Activated CD4-positive, alpha-beta T cell treated with anti-CD3 and anti-CD28 coated beads, Interleukin-2, amount 10 ng/mL, durations not matched to agents 7 days and 5 days (primary cell): ENCODE measurements at regions not wholly inside any gene's neighbourhood (a gene's known extent, or its start where the extent isn't known, plus 50 kb on each side); places are given as distances from the start of the nearest gene placed in this dataset.
"Not testable (repeated sequence)": the region's sequence is repeated elsewhere in the genome, so short reads cannot be mapped to it uniquely, and the experiment has no call there.

Source experiments
- CTCF ChIA-PET: fragments of 350-600 bp; sonication (Branson Sonifier 250); formaldehyde crosslinking; loops from one replicate; lab custom pipeline; 2021; ENCODE audit warnings: antibody characterized with exemption; lab: Charles Lee
- POLR2A ChIA-PET: fragments of 350-600 bp; sonication (Branson Sonifier 250); formaldehyde crosslinking; loops from one replicate; lab custom pipeline; 2021; ENCODE audit warnings: antibody characterized with exemption; lab: Charles Lee
- DNase-seq: peaks from one replicate; pipeline ENCODE4 v3.0.0-alpha.2; 2020
- H3K27ac Mint-ChIP-seq: one replicate; pipeline ENCODE4 v1.8.0; 2021; ENCODE audit warnings: mild to moderate bottlenecking, moderate library complexity, mixed read lengths
- H3K27me3 Mint-ChIP-seq: one replicate; pipeline ENCODE4 v1.8.0; 2021; ENCODE audit warnings: mixed read lengths
- H3K36me3 Mint-ChIP-seq: one replicate; pipeline ENCODE4 v1.8.0; 2021; ENCODE audit warnings: low read depth, mixed read lengths
- H3K4me1 Mint-ChIP-seq: one replicate; pipeline ENCODE4 v1.8.0; 2021; ENCODE audit warnings: mixed read lengths
- H3K4me3 Mint-ChIP-seq: one replicate; pipeline ENCODE4 v1.8.0; 2021; ENCODE audit warnings: mild to moderate bottlenecking, moderate library complexity, mixed read lengths
- H3K9me3 Mint-ChIP-seq: one replicate; pipeline ENCODE4 v1.8.0; 2021; ENCODE audit warnings: mixed read lengths

DNA sequence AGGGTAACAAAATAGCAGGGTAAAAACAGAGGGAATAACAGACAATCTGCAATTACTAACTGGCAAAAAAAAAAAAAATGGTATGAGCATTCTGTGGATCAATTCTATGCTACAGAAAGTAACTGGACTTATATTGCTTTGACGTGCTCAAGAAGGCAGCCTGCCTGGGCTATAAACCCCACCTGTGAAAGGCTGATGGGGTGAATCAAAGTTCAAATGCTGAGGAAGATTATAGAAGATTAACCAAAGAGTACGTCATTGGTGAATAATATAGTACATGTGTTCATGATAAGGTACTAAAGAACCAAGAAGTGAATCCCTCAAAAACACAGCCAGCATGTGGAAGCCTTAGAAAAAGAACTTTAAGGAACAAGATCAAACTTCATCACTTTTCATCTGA lies 441.9 kb upstream of the PTCHD4 start:
- CTCF ChIA-PET = interaction anchor here (0.7 kb wide), 1 partner anchor 575 kb away, joined by 3 read pairs; no protein-coding TSS in a partner anchor
- H3K4me3 Mint-ChIP-seq = no peak overlapping the region
- no peak for DNase-seq

DNA sequence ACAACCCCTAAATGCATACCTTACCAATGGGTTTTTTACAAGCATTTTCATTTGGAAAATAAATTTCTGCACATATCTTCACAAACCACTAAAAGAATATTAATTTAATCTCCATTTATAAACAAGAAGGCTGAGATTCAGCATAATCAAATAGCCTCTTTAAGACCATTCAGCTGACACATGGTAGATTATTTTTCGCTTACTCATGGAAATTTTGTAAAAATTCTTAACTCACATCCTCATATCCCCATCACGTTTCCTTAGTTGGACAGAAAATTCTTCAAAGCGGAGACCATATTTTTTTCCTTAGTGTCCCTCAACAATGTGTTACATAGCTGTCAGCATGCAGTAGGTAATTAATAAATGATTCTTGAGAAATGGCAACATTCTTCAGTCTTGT lies 439.6 kb upstream of the PTCHD4 start:
- Mint-ChIP-seq H3K27me3 (no peaks in the 10 kb centered on the region), H3K36me3 (no peaks in the 10 kb centered on the region), H3K4me3 (no peak overlapping the region), H3K27ac (no peak overlapping the region), H3K4me1 (no peaks in the 10 kb centered on the region), H3K9me3 (no peaks in the 10 kb centered on the region)
- POLR2A ChIA-PET = no interaction called here
- no peak for DNase-seq
- CTCF ChIA-PET = no interaction called here

More for the DNA sequence above, 441.9 kb upstream of the PTCHD4 start:
- H3K27ac Mint-ChIP-seq = no peak overlapping the region
- H3K4me1 Mint-ChIP-seq = no peaks in the 10 kb centered on the region
- H3K9me3 Mint-ChIP-seq = no peaks in the 10 kb centered on the region
- POLR2A ChIA-PET = no interaction called here
- no peaks in the 10 kb centered on the region for H3K27me3 Mint-ChIP-seq
- no peaks in the 10 kb centered on the region for H3K36me3 Mint-ChIP-seq

DNA sequence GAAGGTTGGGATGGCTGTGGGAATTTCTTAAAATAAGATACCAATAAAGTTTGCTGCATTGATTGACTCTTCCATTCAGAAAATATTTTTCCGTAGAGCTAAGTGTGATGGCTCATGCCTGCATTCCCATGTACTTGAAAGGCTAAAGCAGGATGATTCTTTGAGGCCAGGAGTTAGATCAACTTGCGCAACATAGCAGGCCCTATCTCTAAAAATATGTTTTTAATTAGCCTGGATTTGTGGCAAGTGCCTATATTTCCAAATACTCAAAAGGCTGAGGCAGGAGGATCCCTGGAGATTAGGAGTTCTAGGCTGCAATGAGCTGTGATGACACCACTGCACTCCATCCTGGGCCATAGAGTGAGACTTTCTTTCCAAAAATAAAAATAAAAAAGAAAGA lies 431.2 kb upstream of the PTCHD4 start:
- peaks cover 2% of the 10 kb centered on the region for H3K9me3 Mint-ChIP-seq
- no peaks in the 10 kb centered on the region for H3K36me3 Mint-ChIP-seq
- H3K4me3 Mint-ChIP-seq = no peak overlapping the region
- ChIA-PET CTCF (no interaction called here), POLR2A (no interaction called here)
- no peaks in the 10 kb centered on the region for H3K27me3 Mint-ChIP-seq
- no peak overlapping the region for H3K27ac Mint-ChIP-seq
- DNase-seq = no peak
- no peaks in the 10 kb centered on the region for H3K4me1 Mint-ChIP-seq

DNA sequence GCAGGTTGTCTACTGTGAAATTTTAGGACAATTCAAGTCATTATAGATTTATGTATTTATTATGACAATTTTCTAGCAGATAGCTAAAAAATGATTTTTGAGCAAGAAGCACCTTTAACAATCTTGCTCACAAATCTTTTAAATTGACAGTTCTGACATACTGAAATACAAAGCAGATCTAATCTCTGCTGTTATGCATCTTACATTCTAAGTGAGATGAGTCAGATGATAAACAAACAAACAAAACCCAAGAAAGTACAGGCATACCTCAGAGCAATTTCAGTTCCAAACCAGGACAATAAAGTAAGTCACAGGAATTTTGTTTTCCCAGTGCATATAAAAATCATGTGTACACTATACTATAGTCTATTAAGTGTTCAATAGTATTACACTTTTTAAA lies 430.7 kb upstream of the PTCHD4 start:
- Mint-ChIP-seq H3K27ac (no peak overlapping the region), H3K36me3 (no peaks in the 10 kb centered on the region), H3K27me3 (no peaks in the 10 kb centered on the region), H3K4me1 (no peaks in the 10 kb centered on the region), H3K4me3 (no peak overlapping the region), H3K9me3 (peaks cover 2% of the 10 kb centered on the region)
- ChIA-PET POLR2A (no interaction called here), CTCF (no interaction called here)
- no peak for DNase-seq

DNA sequence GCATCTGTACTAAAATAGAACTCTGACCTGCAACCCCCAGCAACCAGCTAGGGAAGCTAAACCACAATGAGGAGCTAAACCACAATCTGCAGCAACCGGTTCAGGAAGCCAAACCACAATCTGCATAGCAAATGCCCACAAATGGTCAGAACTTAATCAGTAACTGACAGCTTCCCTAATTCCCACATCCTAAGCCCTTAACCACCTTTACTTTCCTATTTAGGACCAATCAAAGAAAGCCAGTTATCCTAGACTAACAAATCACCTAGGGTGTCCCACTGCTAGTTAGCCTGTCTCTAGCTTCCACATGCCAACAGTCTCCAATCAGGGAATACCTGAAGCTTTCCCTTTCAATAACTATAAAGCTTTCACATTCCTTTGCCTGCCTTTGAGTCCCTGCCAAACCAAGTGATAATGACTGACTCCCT lies 424.6 kb upstream of the PTCHD4 start:
- no peaks in the 10 kb centered on the region for H3K9me3 Mint-ChIP-seq
- DNase-seq = no peak
- no peak overlapping the region for H3K4me3 Mint-ChIP-seq
- no peaks in the 10 kb centered on the region for H3K36me3 Mint-ChIP-seq
- H3K27ac Mint-ChIP-seq = no peak overlapping the region
- H3K4me1 Mint-ChIP-seq = no peaks in the 10 kb centered on the region
- ChIA-PET CTCF (no interaction called here), POLR2A (no interaction called here)
- no peaks in the 10 kb centered on the region for H3K27me3 Mint-ChIP-seq

DNA sequence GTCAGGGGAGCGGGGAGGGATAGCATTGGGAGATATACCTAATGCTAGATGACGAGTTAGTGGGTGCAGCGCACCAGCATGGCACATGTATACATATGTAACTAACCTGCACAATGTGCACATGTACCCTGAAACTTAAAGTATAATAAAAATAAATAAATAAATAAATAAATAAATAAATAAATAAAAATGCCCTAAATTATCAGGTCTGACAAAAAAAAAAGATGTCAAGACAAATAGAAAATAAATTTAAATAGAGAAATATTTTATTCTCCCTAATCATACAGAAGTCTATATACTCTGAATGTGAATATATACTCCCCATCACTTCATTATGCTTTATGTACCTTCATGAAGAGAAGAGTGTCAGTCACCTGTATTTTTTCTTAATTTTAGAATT lies 420.0 kb upstream of the PTCHD4 start:
- H3K27ac Mint-ChIP-seq, POLR2A ChIA-PET, H3K4me3 Mint-ChIP-seq, H3K9me3 Mint-ChIP-seq, H3K36me3 Mint-ChIP-seq, H3K4me1 Mint-ChIP-seq, H3K27me3 Mint-ChIP-seq, DNase-seq: not testable (repeated sequence)
- CTCF ChIA-PET = interaction anchor here (0.6 kb wide), 1 partner anchor 91 kb away, joined by 3 read pairs; no protein-coding TSS in a partner anchor

DNA sequence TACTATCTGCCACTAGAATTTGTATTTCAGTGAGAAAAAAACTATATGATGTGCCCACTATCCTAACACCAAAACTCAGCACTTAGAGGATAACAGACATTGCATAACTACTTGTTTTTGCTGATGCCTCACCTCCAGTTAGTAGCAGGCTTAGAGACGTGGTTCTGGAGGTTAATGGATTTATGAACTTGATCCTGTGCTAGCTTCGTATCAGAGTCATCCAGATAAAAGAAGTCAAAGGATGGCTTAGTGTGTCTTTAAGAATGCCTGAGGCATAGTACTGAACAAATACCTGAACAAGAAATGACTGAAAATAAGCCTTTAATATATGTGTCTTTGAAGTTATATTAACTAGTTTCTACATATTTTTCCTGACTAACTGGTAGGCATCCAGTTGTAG lies 414.9 kb upstream of the PTCHD4 start:
- CTCF ChIA-PET = no interaction called here
- H3K4me3 Mint-ChIP-seq = no peak overlapping the region
- no peaks in the 10 kb centered on the region for H3K36me3 Mint-ChIP-seq
- H3K27me3 Mint-ChIP-seq = no peaks in the 10 kb centered on the region
- POLR2A ChIA-PET = no interaction called here
- H3K4me1 Mint-ChIP-seq = no peaks in the 10 kb centered on the region
- no peak overlapping the region for H3K27ac Mint-ChIP-seq
- no peaks in the 10 kb centered on the region for H3K9me3 Mint-ChIP-seq
- DNase-seq = no peak

DNA sequence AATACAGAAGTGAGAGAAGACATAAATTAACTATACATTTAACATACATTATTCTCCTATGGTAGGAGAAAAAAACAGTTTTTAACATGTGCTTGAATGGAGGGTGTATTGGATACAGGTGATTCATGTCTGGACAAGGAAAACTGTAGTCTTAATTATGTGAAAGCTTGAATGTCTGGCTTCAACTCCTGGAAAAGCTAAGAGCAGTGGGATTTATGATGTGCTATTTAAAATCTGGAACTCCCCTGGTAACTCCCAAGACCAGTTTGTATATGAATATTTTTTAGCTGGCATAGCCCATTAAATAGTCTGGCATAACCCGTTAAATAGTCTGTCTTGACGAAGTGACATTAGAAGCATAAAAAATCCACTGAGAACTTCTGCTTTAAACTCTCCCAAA lies 410.0 kb upstream of the PTCHD4 start:
- POLR2A ChIA-PET = no interaction called here

DNA sequence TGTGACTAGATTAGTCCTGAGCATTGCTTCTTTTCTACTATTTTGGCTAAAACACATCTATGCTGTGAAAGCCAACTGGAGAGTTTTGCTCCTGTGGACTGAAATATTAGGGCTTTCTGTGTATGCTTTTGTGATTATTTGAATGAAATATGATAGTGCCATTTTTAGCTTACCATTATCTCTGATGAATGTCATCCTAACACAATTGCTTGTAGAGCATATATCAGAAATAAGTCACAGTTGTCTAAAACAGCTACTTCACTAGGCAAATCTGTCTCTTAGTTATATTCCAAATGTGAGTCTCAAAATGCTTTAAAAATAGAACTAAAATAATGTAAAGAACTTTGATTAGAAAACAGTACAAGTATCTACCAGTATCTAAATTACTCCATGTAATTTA lies 401.4 kb upstream of the PTCHD4 start:
- ChIA-PET POLR2A (no interaction called here), CTCF (no interaction called here)
- Mint-ChIP-seq H3K27me3 (no peaks in the 10 kb centered on the region), H3K9me3 (no peaks in the 10 kb centered on the region), H3K4me1 (no peaks in the 10 kb centered on the region), H3K4me3 (no peak overlapping the region), H3K27ac (no peak overlapping the region), H3K36me3 (no peaks in the 10 kb centered on the region)
- DNase-seq = no peak

More for the DNA sequence above, 410.0 kb upstream of the PTCHD4 start:
- H3K27ac Mint-ChIP-seq = no peak overlapping the region
- DNase-seq = no peak
- no peaks in the 10 kb centered on the region for H3K27me3 Mint-ChIP-seq
- CTCF ChIA-PET = no interaction called here
- no peaks in the 10 kb centered on the region for H3K4me1 Mint-ChIP-seq
- no peaks in the 10 kb centered on the region for H3K36me3 Mint-ChIP-seq
- H3K9me3 Mint-ChIP-seq = peaks cover 2% of the 10 kb centered on the region
- no peak overlapping the region for H3K4me3 Mint-ChIP-seq

DNA sequence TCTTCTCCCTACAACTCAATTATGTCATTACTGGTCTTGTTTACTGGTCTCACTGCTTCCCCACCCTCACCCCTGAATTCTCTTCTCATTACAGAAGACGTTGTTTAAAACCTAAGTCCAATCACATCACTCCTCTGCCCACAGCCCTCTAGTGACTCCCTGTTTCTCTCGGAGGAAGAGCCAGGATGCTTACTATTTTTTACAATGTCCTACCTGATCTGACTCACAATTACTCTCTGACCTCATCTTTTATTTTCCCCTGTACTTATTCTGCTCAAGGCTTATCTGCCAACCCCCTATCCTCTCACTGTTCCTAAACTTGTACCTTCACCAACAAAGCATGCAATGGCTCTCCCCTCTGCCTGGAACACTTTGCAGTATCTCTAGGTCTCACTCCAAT lies 400.4 kb upstream of the PTCHD4 start:
- no peaks in the 10 kb centered on the region for H3K9me3 Mint-ChIP-seq
- POLR2A ChIA-PET = no interaction called here
- CTCF ChIA-PET = no interaction called here

DNA sequence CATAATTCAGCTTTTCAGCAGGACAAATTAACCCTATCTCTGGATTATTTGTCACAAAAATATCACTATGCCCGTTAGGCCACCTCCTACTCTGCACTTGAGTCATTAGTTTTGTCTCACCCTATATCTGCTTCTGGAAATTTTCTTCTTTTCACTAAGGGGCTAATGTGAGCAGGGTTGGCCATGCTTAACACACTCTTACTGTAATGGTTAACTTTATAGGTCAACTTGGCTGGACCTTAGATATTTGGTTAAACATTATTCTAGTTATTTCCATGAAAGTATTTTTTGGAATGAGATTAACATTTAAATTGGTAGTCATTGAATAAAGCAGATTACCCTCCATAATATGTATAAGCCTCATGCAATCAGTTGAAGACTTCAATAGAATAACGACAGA lies 394.6 kb upstream of the PTCHD4 start:
- H3K36me3 Mint-ChIP-seq = no peaks in the 10 kb centered on the region
- ChIA-PET CTCF (no interaction called here), POLR2A (no interaction called here)
- no peak overlapping the region for H3K27ac Mint-ChIP-seq
- no peaks in the 10 kb centered on the region for H3K4me1 Mint-ChIP-seq
- no peaks in the 10 kb centered on the region for H3K27me3 Mint-ChIP-seq
- H3K9me3 Mint-ChIP-seq = peaks cover 7% of the 10 kb centered on the region
- H3K4me3 Mint-ChIP-seq = no peak overlapping the region
- no peak for DNase-seq

More for the DNA sequence above, 400.4 kb upstream of the PTCHD4 start:
- no peak overlapping the region for H3K4me3 Mint-ChIP-seq
- no peak for DNase-seq
- H3K36me3 Mint-ChIP-seq = no peaks in the 10 kb centered on the region
- H3K27ac Mint-ChIP-seq = no peak overlapping the region
- H3K4me1 Mint-ChIP-seq = no peaks in the 10 kb centered on the region
- no peaks in the 10 kb centered on the region for H3K27me3 Mint-ChIP-seq

DNA sequence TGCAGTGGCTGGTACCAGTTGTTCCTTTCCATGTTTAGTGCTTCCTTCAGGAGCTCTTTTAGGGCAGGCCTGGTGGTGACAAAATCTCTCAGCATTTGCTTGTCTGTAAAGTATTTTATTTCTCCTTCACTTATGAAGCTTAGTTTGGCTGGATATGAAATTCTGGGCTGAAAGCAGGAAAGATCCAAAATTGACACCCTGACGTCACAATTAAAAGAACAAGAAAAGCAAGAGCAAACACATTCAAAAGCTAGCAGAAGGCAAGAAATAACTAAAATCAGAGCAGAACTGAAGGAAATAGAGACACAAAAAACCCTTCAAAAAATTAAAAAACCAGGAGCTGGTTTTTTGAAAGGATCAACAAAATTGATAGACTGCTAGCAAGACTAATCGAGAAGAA lies 382.4 kb upstream of the PTCHD4 start:
- H3K36me3 Mint-ChIP-seq, H3K27ac Mint-ChIP-seq, POLR2A ChIA-PET, H3K4me3 Mint-ChIP-seq, DNase-seq, H3K27me3 Mint-ChIP-seq, H3K4me1 Mint-ChIP-seq, H3K9me3 Mint-ChIP-seq, CTCF ChIA-PET: not testable (repeated sequence)

DNA sequence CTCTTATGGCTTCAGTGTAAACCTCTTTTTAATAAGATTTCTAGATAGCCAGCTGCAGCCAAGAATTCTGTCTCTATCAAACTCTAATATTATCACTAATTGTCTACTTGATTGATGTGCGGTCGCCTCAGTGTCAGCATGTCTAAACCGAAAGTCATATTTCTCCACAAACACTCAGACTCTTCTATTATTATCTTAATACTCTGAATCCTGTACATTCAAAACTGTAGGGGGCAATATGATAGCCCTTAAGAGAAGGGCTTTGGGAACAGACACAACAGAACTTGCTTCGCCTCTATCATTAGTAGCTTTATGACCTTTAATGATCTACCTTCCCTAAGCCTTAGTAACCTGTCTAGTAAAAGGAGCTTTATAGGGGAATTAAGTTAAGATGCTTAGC lies 379.7 kb upstream of the PTCHD4 start:
- ChIA-PET POLR2A (no interaction called here), CTCF (no interaction called here)
- no peak overlapping the region for H3K27ac Mint-ChIP-seq
- H3K27me3 Mint-ChIP-seq = no peaks in the 10 kb centered on the region
- H3K4me3 Mint-ChIP-seq = no peak overlapping the region
- DNase-seq = no peak
- no peaks in the 10 kb centered on the region for H3K36me3 Mint-ChIP-seq
- no peaks in the 10 kb centered on the region for H3K9me3 Mint-ChIP-seq
- H3K4me1 Mint-ChIP-seq = no peaks in the 10 kb centered on the region

DNA sequence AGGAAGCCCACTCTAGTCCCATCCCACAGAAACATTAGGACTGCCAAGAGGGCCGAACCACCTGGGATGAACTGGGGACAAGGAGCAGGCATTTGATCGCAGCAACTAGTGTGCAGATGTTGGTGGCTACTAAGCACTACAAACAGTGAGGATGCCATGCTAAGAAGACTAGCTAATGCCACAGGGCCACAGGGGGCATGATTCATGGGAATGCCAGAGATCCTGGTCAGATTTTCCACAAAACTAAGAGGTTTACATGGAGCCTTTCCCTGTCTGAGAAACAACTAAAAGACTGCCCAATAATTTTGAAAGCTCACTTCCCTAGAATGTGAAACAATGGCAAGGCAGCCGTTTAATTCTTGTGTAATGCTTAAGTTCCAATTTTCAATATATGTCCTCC lies 375.9 kb upstream of the PTCHD4 start:
- no peaks in the 10 kb centered on the region for H3K9me3 Mint-ChIP-seq
- no peak overlapping the region for H3K4me3 Mint-ChIP-seq
- ChIA-PET POLR2A (no interaction called here), CTCF (no interaction called here)
- no peak overlapping the region for H3K27ac Mint-ChIP-seq
- no peak for DNase-seq
- H3K4me1 Mint-ChIP-seq = no peaks in the 10 kb centered on the region
- no peaks in the 10 kb centered on the region for H3K27me3 Mint-ChIP-seq
- no peaks in the 10 kb centered on the region for H3K36me3 Mint-ChIP-seq
